GM13977 (cell line): ENCODE measurements at regions not wholly inside any gene's neighbourhood (a gene's known extent, or its start where the extent isn't known, plus 50 kb on each side); places are given as distances from the start of the nearest gene placed in this dataset.

Experiments used
- DNase-seq: peaks from one replicate; pipeline ENCODE4 v3.0.0; 2012; ENCODE audit warnings: low spot score
- in situ Hi-C: fragments of 300-500 bp; cut with MboI; formaldehyde crosslinking; loops from one replicate; pipeline ENCODE4 v1.12.0; 2022; ENCODE audit warnings: low sequenced_read_pairs, low pct_unique_long_range_greater_than_20kb, mixed read lengths, inconsistent platforms; ENCODE audit not compliant: unreplicated experiment
- TF ChIP-seq, protein P1 (sequence below): IDR thresholded peaks from 2 replicates; pipeline ENCODE4 v1.5.1; 2012; ENCODE audit warnings: mild to moderate bottlenecking, control low read depth; ENCODE audit not compliant: insufficient read depth; ENCODE audit errors: extremely low read depth, missing control alignments

DNA sequence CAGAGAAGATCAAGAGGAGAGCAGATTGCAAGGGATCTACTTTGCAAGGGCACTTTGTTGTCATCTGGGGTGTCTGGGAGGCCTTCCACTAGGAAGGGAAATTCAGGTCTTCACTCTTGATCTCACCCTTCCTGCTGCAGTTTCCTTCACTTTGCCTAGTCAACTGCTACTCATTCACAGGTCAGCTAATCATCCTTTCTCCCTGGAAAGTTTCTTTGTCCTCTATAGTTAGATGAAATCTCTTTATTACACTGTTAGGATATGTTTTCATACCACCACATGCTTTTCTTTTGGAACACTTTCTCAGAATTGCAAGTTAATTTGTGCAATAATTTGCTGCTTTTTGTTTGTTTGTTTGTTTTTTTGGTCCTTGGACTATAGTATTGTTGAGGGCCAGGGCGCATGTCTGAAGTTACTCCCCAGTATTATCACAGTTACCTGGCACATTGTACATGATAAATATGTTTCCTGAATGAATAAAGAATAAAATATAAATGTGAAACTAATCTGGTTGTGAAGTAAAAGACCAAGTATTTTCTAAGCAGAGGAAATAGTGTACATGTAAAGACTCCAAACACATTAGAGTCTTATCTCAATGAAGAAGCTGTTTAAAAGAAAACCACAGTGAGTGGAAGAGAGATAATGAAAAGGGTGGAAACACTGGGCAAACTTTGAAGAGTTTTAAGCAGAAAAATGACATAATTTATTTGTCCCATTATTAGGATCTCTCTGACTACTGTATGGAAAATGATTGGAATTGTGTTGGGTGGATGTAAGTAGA is 139.9 kb upstream of the DGKB start:
- DNase-seq, result no peak
- in situ Hi-C loops, result no loop called here
- TF ChIP-seq, protein P1, sequence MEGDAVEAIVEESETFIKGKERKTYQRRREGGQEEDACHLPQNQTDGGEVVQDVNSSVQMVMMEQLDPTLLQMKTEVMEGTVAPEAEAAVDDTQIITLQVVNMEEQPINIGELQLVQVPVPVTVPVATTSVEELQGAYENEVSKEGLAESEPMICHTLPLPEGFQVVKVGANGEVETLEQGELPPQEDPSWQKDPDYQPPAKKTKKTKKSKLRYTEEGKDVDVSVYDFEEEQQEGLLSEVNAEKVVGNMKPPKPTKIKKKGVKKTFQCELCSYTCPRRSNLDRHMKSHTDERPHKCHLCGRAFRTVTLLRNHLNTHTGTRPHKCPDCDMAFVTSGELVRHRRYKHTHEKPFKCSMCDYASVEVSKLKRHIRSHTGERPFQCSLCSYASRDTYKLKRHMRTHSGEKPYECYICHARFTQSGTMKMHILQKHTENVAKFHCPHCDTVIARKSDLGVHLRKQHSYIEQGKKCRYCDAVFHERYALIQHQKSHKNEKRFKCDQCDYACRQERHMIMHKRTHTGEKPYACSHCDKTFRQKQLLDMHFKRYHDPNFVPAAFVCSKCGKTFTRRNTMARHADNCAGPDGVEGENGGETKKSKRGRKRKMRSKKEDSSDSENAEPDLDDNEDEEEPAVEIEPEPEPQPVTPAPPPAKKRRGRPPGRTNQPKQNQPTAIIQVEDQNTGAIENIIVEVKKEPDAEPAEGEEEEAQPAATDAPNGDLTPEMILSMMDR, result no peak

GRCh38 chr7:15041226-15041625 is 138.7 kb upstream of the DGKB start:
- DNase-seq, result no peak
- TF ChIP-seq, protein P1, result no peak
- in situ Hi-C loops, result no loop called here

GRCh38 chr7:15035814-15036213 is 133.3 kb upstream of the DGKB start:
- in situ Hi-C loops, result no loop called here
- TF ChIP-seq, protein P1, result no peak
- no peak for DNase-seq

- in situ Hi-C loops, result no loop called here
- no peak for DNase-seq
- TF ChIP-seq, protein P1, result no peak
These were observed 130.5 kb upstream of the DGKB start for GRCh38 chr7:15033039-15033438.

DNA sequence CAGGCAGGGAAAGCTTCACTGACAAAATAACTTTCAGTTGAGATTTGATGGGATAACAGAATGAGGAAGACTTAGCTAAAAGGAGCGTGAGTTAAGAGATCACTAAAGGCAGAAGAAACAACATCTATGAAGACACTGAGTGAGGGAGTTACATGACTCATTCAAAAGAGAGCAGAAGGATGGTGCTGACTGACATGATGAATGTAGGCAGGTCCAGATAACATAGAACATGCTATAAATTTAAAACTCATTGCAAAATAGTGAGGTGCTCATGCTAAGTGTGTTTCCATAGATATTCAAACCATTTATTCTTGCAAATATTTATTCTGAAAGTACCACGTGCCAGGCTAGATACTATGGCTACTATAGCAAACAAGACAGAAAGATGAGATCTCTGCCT is 116.4 kb upstream of the DGKB start:
- DNase-seq, result no peak
- in situ Hi-C loops, result loop anchor here (25.0 kb wide), 1 partner anchor 307 kb away; no protein-coding TSS in a partner anchor
- TF ChIP-seq, protein P1, result no peak

GRCh38 chr7:15016766-15017165 is 114.2 kb upstream of the DGKB start:
- TF ChIP-seq, protein P1, result no peak
- DNase-seq, result no peak
- in situ Hi-C loops, result loop anchor here (25.0 kb wide), 1 partner anchor 304 kb away; no protein-coding TSS in a partner anchor
